Activated CD4-positive, alpha-beta memory T cell treated with anti-CD3 and anti-CD28 coated beads for 36 hours (primary cell): ENCODE measurements at regions not wholly inside any gene's neighbourhood (a gene's known extent, or its start where the extent isn't known, plus 50 kb on each side); places are given as distances from the start of the nearest gene placed in this dataset.
"Not testable (repeated sequence)": the region's sequence is repeated elsewhere in the genome, so short reads cannot be mapped to it uniquely, and the experiment has no call there.

Source experiments
- CTCF ChIA-PET: fragments of 350-600 bp; sonication (Branson Sonifier 250); formaldehyde crosslinking; loops from one replicate; lab custom pipeline; 2021; ENCODE audit warnings: antibody characterized with exemption, inconsistent platforms; lab: Charles Lee
- POLR2A ChIA-PET: fragments of 350-600 bp; sonication (Branson Sonifier 250); formaldehyde crosslinking; loops from one replicate; lab custom pipeline; 2021; ENCODE audit warnings: antibody characterized with exemption; lab: Charles Lee
- DNase-seq: peaks from one replicate; pipeline ENCODE4 v3.0.0-alpha.2; 2020
- H3K27ac Mint-ChIP-seq: one replicate; pipeline ENCODE4 v1.8.0; 2021; ENCODE audit warnings: mixed read lengths
- H3K27me3 Mint-ChIP-seq: one replicate; pipeline ENCODE4 v1.8.0; 2021; ENCODE audit warnings: mixed read lengths
- H3K36me3 Mint-ChIP-seq: one replicate; pipeline ENCODE4 v1.8.0; 2021; ENCODE audit warnings: mixed read lengths
- H3K4me1 Mint-ChIP-seq: one replicate; pipeline ENCODE4 v1.8.0; 2021; ENCODE audit warnings: low read depth, mixed read lengths
- H3K4me3 Mint-ChIP-seq: one replicate; pipeline ENCODE4 v1.8.0; 2021; ENCODE audit warnings: mild to moderate bottlenecking, mixed read lengths
- H3K9me3 Mint-ChIP-seq: one replicate; pipeline ENCODE4 v1.8.0; 2021; ENCODE audit warnings: mixed read lengths
- intact Hi-C: fragments of 100-400 bp; cut with micrococcal nuclease; formaldehyde crosslinking; loops from one replicate; pipeline ENCODE4 v1.15.1; 2023

DNA sequence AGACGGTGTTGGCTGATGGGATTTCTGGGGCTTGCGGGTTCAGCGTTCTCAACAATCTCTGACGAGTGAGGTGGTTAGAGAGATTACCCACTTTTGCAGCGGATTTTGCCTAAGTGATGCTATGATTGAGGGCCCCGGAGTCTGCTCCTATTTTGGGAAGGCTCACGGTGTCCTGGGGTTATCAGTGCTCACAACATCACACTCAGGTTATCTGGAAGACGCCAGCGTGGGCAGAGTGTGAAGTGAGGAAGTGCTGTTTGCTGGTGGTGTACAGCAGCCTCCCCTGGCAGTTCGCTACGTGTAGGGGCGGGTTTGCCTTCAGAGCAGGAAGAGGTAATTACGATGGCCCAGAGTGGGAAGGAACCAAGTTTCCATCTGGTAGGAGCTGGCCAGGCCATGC, 341.2 kb upstream of the IRX2 start:
- Mint-ChIP-seq H3K4me1 (no peaks in the 10 kb centered on the region), H3K27ac (no peak overlapping the region), H3K9me3 (peaks cover 13% of the 10 kb centered on the region), H3K27me3 (no peaks in the 10 kb centered on the region), H3K36me3 (no peaks in the 10 kb centered on the region), H3K4me3 (no peak overlapping the region)
- POLR2A ChIA-PET = no interaction called here
- CTCF ChIA-PET = no interaction called here
- no peak for DNase-seq
- intact Hi-C loops = no loop called here

GRCh38 chr5:3092211-3092610, 340.7 kb upstream of the IRX2 start:
- Mint-ChIP-seq H3K27ac (no peak overlapping the region), H3K27me3 (no peaks in the 10 kb centered on the region), H3K4me1 (no peaks in the 10 kb centered on the region), H3K4me3 (no peak overlapping the region), H3K9me3 (peaks cover 12% of the 10 kb centered on the region), H3K36me3 (no peaks in the 10 kb centered on the region)
- intact Hi-C loops = no loop called here
- ChIA-PET POLR2A (no interaction called here), CTCF (no interaction called here)
- DNase-seq = no peak

DNA sequence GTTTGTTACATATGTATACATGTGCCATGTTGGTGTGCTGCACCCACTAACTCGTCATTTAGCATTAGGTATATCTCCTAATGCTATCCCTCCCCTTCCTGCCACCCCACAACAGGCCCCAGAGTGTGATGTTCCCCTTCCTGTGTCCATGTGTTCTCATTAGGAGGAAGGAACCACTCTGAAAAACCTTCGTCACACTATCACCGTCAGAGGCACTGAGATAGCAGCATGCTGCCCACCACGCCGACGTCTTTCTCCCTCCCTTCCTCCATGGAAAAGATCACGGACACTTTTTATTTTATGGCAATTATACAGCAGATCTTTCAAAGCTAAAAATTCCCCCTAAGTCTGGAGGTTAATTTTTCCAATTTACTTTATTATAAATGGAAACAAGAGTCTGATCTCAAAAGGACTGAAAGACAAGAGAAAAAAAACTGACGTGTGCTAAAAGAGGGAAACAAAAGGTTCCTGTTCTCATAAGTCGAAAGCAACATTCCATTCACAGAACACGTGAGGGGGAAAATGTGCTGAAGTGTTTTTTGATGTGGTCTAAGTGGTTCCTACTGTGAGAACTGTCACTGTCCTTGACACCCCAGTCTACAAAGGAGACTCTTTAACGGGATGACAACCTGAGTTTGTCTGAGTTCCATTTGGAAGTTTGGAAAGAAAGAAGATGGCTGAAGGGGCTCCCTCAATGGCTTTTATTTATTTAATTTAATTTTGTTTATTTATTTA, 339.7 kb upstream of the IRX2 start:
- no peak overlapping the region for H3K27ac Mint-ChIP-seq
- H3K4me1 Mint-ChIP-seq = no peaks in the 10 kb centered on the region
- DNase-seq = no peak
- peaks cover 11% of the 10 kb centered on the region for H3K9me3 Mint-ChIP-seq
- ChIA-PET CTCF (no interaction called here), POLR2A (no interaction called here)
- intact Hi-C loops = no loop called here
- no peaks in the 10 kb centered on the region for H3K27me3 Mint-ChIP-seq
- H3K36me3 Mint-ChIP-seq = no peaks in the 10 kb centered on the region
- no peak overlapping the region for H3K4me3 Mint-ChIP-seq

DNA sequence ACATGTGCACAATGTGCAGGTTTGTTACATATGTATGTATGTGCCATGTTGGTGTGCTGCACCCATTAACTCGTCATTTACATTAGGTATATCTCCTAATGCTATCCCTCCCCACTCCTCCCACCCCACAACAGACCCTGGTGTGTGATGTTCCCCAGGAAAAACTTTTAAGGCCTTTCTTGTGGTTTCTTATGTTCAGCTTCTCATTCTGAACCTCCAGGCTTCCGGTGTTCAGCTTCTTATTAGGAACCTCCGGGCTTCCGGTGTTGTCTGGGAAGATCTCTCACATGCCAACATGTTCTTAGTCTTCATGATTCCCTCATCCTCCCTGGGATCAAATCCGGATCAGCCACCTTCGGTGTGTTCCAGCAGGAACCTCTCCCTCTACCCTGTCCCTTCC, 338.8 kb upstream of the IRX2 start:
- H3K4me3 Mint-ChIP-seq, POLR2A ChIA-PET, intact Hi-C loops, CTCF ChIA-PET, H3K4me1 Mint-ChIP-seq, H3K27ac Mint-ChIP-seq, DNase-seq, H3K27me3 Mint-ChIP-seq, H3K36me3 Mint-ChIP-seq: not testable (repeated sequence)
- H3K9me3 Mint-ChIP-seq = peaks cover 13% of the 10 kb centered on the region

DNA sequence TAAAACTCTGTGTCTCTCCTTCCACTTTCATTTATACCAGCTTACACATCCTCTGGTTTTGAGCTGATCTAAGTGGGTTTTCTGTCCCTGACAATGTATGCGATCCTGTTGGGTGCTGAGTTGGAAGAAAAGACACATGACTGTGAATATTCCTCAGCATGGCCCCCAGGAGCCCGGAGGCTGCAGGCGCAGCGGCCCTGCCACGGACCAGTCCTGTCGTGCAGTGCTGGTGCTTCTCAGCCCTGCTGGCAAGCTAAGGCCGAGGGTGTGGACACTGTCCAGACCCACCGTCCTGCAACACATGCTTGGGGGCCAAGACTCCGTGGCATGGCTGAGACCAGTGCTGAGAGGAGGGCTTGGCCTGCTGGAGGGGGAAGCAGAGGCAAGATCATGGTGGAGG, 328.9 kb upstream of the IRX2 start:
- peaks cover 2% of the 10 kb centered on the region for H3K36me3 Mint-ChIP-seq
- H3K4me3 Mint-ChIP-seq = no peak overlapping the region
- no peak for DNase-seq
- intact Hi-C loops = no loop called here
- peaks cover 21% of the 10 kb centered on the region for H3K9me3 Mint-ChIP-seq
- H3K4me1 Mint-ChIP-seq = no peaks in the 10 kb centered on the region
- POLR2A ChIA-PET = no interaction called here
- no peak overlapping the region for H3K27ac Mint-ChIP-seq
- CTCF ChIA-PET = no interaction called here
- H3K27me3 Mint-ChIP-seq = no peaks in the 10 kb centered on the region

DNA sequence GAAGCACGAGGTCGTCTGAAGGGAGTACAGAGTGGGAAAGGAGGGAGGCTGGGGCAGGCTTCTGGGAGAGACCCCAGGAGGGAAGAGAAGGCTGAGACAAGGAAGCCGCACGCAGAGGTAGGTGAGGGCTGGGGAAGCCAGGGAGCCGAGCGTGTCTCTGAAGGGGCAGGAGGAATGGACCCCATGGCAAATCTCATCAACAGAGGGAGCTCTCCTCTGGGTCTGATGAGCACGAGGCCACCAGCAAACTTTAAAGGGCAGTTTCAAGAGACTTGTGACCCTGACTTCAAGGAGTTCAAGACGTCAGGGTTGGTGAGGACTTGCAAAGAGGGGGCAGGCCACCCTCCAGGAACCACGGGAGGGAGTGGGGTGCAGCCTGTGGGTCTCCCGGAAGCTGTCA, 326.2 kb upstream of the IRX2 start:
- CTCF ChIA-PET = no interaction called here

DNA sequence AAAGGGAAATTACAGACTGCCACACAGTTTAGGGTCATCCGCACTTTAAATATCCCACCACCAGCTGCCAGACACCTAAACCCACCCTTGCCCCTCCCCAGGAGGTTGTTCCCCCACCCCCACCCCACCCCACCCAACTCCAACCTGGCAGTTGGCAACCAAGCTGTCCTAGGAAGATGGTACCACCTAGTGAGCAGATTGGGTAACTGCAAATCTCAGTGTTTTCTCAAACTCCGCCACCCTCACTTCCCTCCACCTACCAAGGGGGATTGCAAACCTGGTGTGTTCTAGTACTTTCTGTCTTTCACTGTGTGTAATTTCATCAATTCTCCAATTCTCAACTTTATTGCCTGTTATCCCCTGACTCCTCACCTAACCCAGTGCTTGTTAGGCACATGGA, 323.8 kb upstream of the IRX2 start:
- Mint-ChIP-seq H3K27ac (no peak overlapping the region), H3K36me3 (peaks cover 2% of the 10 kb centered on the region), H3K9me3 (peaks cover 44% of the 10 kb centered on the region), H3K27me3 (no peaks in the 10 kb centered on the region), H3K4me1 (no peaks in the 10 kb centered on the region), H3K4me3 (no peak overlapping the region)
- DNase-seq = no peak
- CTCF ChIA-PET = no interaction called here
- intact Hi-C loops = no loop called here
- POLR2A ChIA-PET = no interaction called here

More for the DNA sequence above, 326.2 kb upstream of the IRX2 start:
- intact Hi-C loops = no loop called here
- Mint-ChIP-seq H3K27me3 (no peaks in the 10 kb centered on the region), H3K27ac (no peak overlapping the region), H3K4me1 (no peaks in the 10 kb centered on the region), H3K4me3 (no peak overlapping the region), H3K36me3 (peaks cover 2% of the 10 kb centered on the region), H3K9me3 (peaks cover 29% of the 10 kb centered on the region)
- POLR2A ChIA-PET = no interaction called here
- DNase-seq = no peak

DNA sequence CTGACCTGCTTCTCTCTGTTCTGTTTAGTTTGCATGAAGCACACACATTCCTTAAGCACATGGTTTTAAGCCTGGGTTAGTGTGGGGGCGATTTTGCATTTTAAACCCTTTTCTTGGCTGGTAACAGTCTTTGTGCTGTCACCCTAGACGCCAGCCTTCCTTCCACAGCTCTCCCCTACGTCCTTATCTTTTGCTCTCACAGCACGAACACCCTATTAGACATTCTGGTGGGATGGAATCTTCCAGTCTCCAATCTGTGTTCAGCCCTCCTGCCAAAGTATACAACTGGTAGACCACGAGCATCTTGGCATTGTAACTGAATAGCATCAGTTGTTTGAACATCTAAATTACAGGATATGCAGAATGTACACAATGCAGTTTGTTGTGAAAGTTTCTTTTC, 316.9 kb upstream of the IRX2 start:
- H3K4me3 Mint-ChIP-seq = no peak overlapping the region
- intact Hi-C loops = no loop called here

GRCh38 chr5:3060283-3060682, 308.8 kb upstream of the IRX2 start:
- peaks cover 22% of the 10 kb centered on the region for H3K9me3 Mint-ChIP-seq
- H3K4me1 Mint-ChIP-seq = no peaks in the 10 kb centered on the region
- no peak overlapping the region for H3K4me3 Mint-ChIP-seq
- peaks cover 3% of the 10 kb centered on the region for H3K27me3 Mint-ChIP-seq
- ChIA-PET POLR2A (no interaction called here), CTCF (no interaction called here)
- DNase-seq = no peak
- no peak overlapping the region for H3K27ac Mint-ChIP-seq
- H3K36me3 Mint-ChIP-seq = peaks cover 3% of the 10 kb centered on the region
- intact Hi-C loops = no loop called here

More for the DNA sequence above, 316.9 kb upstream of the IRX2 start:
- H3K36me3 Mint-ChIP-seq = no peaks in the 10 kb centered on the region
- no peak for DNase-seq
- no peaks in the 10 kb centered on the region for H3K27me3 Mint-ChIP-seq
- H3K27ac Mint-ChIP-seq = no peak overlapping the region
- POLR2A ChIA-PET = no interaction called here
- no peaks in the 10 kb centered on the region for H3K4me1 Mint-ChIP-seq
- CTCF ChIA-PET = no interaction called here
- peaks cover 32% of the 10 kb centered on the region for H3K9me3 Mint-ChIP-seq

GRCh38 chr5:3059488-3059887, 308.0 kb upstream of the IRX2 start:
- POLR2A ChIA-PET = no interaction called here
- Mint-ChIP-seq H3K4me1 (no peaks in the 10 kb centered on the region), H3K4me3 (no peak overlapping the region), H3K36me3 (peaks cover 3% of the 10 kb centered on the region), H3K9me3 (peaks cover 22% of the 10 kb centered on the region), H3K27me3 (peaks cover 3% of the 10 kb centered on the region), H3K27ac (no peak overlapping the region)
- DNase-seq = no peak
- intact Hi-C loops = no loop called here
- CTCF ChIA-PET = no interaction called here

DNA sequence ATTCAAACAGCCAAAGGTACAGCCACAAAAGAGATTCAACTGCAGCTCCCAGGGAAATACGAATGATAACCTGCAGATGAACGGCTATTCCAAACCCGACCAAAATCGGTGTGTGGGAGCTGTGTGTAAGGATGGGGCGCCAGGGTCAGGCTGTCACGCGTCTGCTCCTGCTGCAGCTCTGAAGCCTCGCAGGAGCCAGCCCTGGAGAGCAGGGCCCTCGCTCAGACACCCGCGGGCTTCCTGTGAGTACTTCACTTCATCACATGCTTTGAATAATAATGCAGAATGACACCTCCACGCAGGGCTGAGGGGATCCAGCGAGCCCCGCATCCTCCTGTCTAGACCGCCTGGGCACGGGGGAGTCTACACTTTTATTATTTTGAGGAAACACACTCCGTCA, 307.5 kb upstream of the IRX2 start:
- Mint-ChIP-seq H3K36me3 (peaks cover 3% of the 10 kb centered on the region), H3K27me3 (peaks cover 3% of the 10 kb centered on the region), H3K4me3 (no peak overlapping the region), H3K4me1 (no peaks in the 10 kb centered on the region), H3K9me3 (peaks cover 22% of the 10 kb centered on the region), H3K27ac (no peak overlapping the region)
- no peak for DNase-seq
- intact Hi-C loops = no loop called here
- CTCF ChIA-PET = no interaction called here
- POLR2A ChIA-PET = no interaction called here

GRCh38 chr5:3056866-3057265, 305.4 kb upstream of the IRX2 start:
- Mint-ChIP-seq H3K36me3 (peaks cover 3% of the 10 kb centered on the region), H3K27ac (no peak overlapping the region), H3K4me3 (no peak overlapping the region), H3K4me1 (no peaks in the 10 kb centered on the region), H3K27me3 (peaks cover 3% of the 10 kb centered on the region), H3K9me3 (peaks cover 15% of the 10 kb centered on the region)
- POLR2A ChIA-PET = no interaction called here
- CTCF ChIA-PET = no interaction called here
- intact Hi-C loops = no loop called here
- DNase-seq = no peak

GRCh38 chr5:3051400-3051799, 299.9 kb upstream of the IRX2 start:
- H3K4me1 Mint-ChIP-seq = no peaks in the 10 kb centered on the region
- H3K36me3 Mint-ChIP-seq = no peaks in the 10 kb centered on the region
- POLR2A ChIA-PET = no interaction called here
- CTCF ChIA-PET = no interaction called here
- no peak for DNase-seq
- no peak overlapping the region for H3K4me3 Mint-ChIP-seq
- H3K9me3 Mint-ChIP-seq = peaks cover 6% of the 10 kb centered on the region
- intact Hi-C loops = no loop called here
- no peaks in the 10 kb centered on the region for H3K27me3 Mint-ChIP-seq
- no peak overlapping the region for H3K27ac Mint-ChIP-seq
